ENCODE measurements at regions not wholly inside any gene's neighbourhood (a gene's known extent, or its start where the extent isn't known, plus 50 kb on each side); places are given as distances from the start of the nearest gene placed in this dataset.

DNA sequence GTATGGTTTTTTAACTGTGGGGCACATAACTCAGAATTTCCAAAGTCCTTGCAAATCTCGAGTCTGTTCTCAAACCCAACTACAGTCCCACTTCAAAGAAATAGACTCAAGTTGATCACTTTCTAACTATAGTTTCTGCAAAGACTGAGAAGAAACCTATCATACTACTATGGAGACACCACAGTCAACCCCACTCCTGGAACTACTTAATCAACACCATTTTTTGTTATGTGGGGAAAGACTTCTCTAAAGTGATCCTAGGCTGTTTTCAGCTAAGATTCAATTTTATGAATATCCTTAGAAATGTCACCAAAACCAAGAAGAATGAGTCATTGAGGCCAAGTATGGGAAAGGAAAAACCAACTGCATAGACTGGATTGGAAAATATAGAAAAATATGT, 198.8 kb downstream of the WDR11 start:
- H3K9me2 ChIP-seq (replicated peaks; ENCODE audit: low read depth, low read length) = no peaks in the 10 kb centered on the region
- no peaks in the 10 kb centered on the region for H3K36me3 ChIP-seq (ENCODE audit: insufficient read depth, low read length)
- H3K4me3 ChIP-seq (ENCODE audit: low read length, poor library complexity, severe bottlenecking) = no peak overlapping the region
- H2AFZ ChIP-seq (ENCODE audit: low read length) = no peak overlapping the region
- H3K27me3 ChIP-seq (ENCODE audit: insufficient read depth, low read length, poor library complexity, severe bottlenecking) = no peaks in the 10 kb centered on the region
- no peaks in the 10 kb centered on the region for H4K20me1 ChIP-seq (ENCODE audit: insufficient read depth, low read length, poor library complexity, severe bottlenecking)
- H3K9ac ChIP-seq (ENCODE audit: low read depth, low read length, poor library complexity, severe bottlenecking) = no peak overlapping the region
- no peaks in the 10 kb centered on the region for H3K9me3 ChIP-seq (ENCODE audit: insufficient read depth, low read depth, low read length)
- no peaks in the 10 kb centered on the region for H3K79me2 ChIP-seq (ENCODE audit: insufficient read depth, low read length)
- H3F3A ChIP-seq (ENCODE audit: low read depth) = no peaks in the 10 kb centered on the region
- H3K4me1 ChIP-seq (ENCODE audit: insufficient read depth, low read length, poor library complexity, severe bottlenecking) = no peaks in the 10 kb centered on the region
- TF ChIP-seq EZH2phosphoT487 (IDR thresholded peaks at IDR 0.05; ENCODE audit: borderline replicate concordance) = no peak
- TF ChIP-seq, protein P1, sequence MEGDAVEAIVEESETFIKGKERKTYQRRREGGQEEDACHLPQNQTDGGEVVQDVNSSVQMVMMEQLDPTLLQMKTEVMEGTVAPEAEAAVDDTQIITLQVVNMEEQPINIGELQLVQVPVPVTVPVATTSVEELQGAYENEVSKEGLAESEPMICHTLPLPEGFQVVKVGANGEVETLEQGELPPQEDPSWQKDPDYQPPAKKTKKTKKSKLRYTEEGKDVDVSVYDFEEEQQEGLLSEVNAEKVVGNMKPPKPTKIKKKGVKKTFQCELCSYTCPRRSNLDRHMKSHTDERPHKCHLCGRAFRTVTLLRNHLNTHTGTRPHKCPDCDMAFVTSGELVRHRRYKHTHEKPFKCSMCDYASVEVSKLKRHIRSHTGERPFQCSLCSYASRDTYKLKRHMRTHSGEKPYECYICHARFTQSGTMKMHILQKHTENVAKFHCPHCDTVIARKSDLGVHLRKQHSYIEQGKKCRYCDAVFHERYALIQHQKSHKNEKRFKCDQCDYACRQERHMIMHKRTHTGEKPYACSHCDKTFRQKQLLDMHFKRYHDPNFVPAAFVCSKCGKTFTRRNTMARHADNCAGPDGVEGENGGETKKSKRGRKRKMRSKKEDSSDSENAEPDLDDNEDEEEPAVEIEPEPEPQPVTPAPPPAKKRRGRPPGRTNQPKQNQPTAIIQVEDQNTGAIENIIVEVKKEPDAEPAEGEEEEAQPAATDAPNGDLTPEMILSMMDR (conservative IDR thresholded peaks at IDR 0.05; ENCODE audit: low read length) = no peak
- H3K4me2 ChIP-seq (ENCODE audit: low read depth, low read length, poor library complexity, severe bottlenecking) = no peak overlapping the region

DNA sequence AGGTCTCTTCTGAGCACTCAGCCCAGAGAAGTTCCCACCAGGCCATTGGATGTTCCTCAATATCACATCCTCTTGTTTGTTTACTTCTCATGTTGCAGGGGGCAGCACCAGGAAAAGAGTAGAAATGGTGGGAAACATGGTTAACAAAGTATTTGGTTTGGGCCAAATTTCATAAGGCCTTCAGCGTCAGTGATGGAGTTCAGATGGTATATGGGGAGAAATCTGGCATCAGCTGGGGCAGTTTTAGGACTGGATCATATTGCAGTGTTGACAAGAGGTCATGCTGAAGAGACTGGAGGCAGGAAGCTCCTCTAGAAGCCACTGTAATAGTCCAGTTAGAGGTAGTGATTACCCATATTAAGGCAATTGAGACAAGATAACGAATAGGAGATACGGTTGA, 200.0 kb downstream of the WDR11 start:
- Histone ChIP-seq H3F3A (ENCODE audit: low read depth) (no peaks in the 10 kb centered on the region), H2AFZ (ENCODE audit: low read length) (no peak overlapping the region), H3K4me1 (ENCODE audit: insufficient read depth, low read length, poor library complexity, severe bottlenecking) (no peaks in the 10 kb centered on the region), H3K4me2 (ENCODE audit: low read depth, low read length, poor library complexity, severe bottlenecking) (no peak overlapping the region), H3K9ac (ENCODE audit: low read depth, low read length, poor library complexity, severe bottlenecking) (no peak overlapping the region), H3K27me3 (ENCODE audit: insufficient read depth, low read length, poor library complexity, severe bottlenecking) (no peaks in the 10 kb centered on the region), H3K36me3 (ENCODE audit: insufficient read depth, low read length) (no peaks in the 10 kb centered on the region), H4K20me1 (ENCODE audit: insufficient read depth, low read length, poor library complexity, severe bottlenecking) (no peaks in the 10 kb centered on the region), H3K9me2 (replicated peaks; ENCODE audit: low read depth, low read length) (no peaks in the 10 kb centered on the region), H3K4me3 (ENCODE audit: low read length, poor library complexity, severe bottlenecking) (no peak overlapping the region), H3K9me3 (ENCODE audit: insufficient read depth, low read depth, low read length) (no peaks in the 10 kb centered on the region), H3K79me2 (ENCODE audit: insufficient read depth, low read length) (no peaks in the 10 kb centered on the region)
- TF ChIP-seq, protein P1 (conservative IDR thresholded peaks at IDR 0.05; ENCODE audit: low read length) = no peak
- TF ChIP-seq EZH2phosphoT487 (IDR thresholded peaks at IDR 0.05; ENCODE audit: borderline replicate concordance) = no peak

DNA sequence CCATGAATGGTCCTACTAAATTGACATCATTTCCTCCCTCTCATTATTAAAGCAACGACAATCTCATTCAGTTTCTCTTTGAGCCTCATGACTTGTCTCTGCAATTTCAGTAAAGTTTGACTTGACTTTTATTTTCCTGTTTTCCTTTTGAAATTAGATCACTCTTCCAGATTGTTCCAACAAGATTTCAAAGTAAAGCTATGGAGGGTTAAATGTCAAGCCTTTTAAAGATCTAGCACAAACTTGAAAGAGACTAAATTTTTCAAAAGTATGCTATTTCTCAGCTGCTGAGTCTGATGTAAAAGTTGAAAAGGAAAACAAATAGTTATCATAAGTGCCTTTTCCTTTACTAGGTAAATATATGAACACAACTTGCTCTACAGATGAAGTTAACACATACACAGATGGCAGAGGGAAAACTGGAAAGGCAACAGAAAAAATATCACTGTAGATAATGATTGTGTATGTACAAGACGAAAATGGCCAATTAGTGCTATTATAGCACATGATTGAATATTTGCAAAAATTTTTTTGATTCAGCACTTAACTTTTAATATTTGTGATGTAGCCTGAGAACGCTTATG, 200.6 kb downstream of the WDR11 start:
- H3K4me2 ChIP-seq (ENCODE audit: low read depth, low read length, poor library complexity, severe bottlenecking) = no peak overlapping the region

More for the DNA sequence above, 200.6 kb downstream of the WDR11 start:
- no peak overlapping the region for H3K4me3 ChIP-seq (ENCODE audit: low read length, poor library complexity, severe bottlenecking)
- no peaks in the 10 kb centered on the region for H3K4me1 ChIP-seq (ENCODE audit: insufficient read depth, low read length, poor library complexity, severe bottlenecking)
- H3K9me2 ChIP-seq (replicated peaks; ENCODE audit: low read depth, low read length) = no peaks in the 10 kb centered on the region
- no peak overlapping the region for H2AFZ ChIP-seq (ENCODE audit: low read length)
- H3F3A ChIP-seq (ENCODE audit: low read depth) = no peaks in the 10 kb centered on the region
- H3K79me2 ChIP-seq (ENCODE audit: insufficient read depth, low read length) = no peaks in the 10 kb centered on the region
- H3K27me3 ChIP-seq (ENCODE audit: insufficient read depth, low read length, poor library complexity, severe bottlenecking) = no peaks in the 10 kb centered on the region
- no peaks in the 10 kb centered on the region for H3K9me3 ChIP-seq (ENCODE audit: insufficient read depth, low read depth, low read length)
- H3K36me3 ChIP-seq (ENCODE audit: insufficient read depth, low read length) = no peaks in the 10 kb centered on the region
- H3K9ac ChIP-seq (ENCODE audit: low read depth, low read length, poor library complexity, severe bottlenecking) = no peak overlapping the region
- H4K20me1 ChIP-seq (ENCODE audit: insufficient read depth, low read length, poor library complexity, severe bottlenecking) = no peaks in the 10 kb centered on the region
- TF ChIP-seq, protein P1 (conservative IDR thresholded peaks at IDR 0.05; ENCODE audit: low read length) = no peak
- TF ChIP-seq EZH2phosphoT487 (IDR thresholded peaks at IDR 0.05; ENCODE audit: borderline replicate concordance) = no peak
